Femur (tissue), 1 donor: ENCODE measurements at regions not wholly inside any gene's neighbourhood (a gene's known extent, or its start where the extent isn't known, plus 50 kb on each side); places are given as distances from the start of the nearest gene placed in this dataset.
"Not testable (repeated sequence)": the region's sequence is repeated elsewhere in the genome, so short reads cannot be mapped to it uniquely, and the experiment has no call there.

ENCODE experiments used
- DNase-seq: peaks from one replicate; pipeline ENCODE4 v3.0.0-alpha.2; 2017

DNA sequence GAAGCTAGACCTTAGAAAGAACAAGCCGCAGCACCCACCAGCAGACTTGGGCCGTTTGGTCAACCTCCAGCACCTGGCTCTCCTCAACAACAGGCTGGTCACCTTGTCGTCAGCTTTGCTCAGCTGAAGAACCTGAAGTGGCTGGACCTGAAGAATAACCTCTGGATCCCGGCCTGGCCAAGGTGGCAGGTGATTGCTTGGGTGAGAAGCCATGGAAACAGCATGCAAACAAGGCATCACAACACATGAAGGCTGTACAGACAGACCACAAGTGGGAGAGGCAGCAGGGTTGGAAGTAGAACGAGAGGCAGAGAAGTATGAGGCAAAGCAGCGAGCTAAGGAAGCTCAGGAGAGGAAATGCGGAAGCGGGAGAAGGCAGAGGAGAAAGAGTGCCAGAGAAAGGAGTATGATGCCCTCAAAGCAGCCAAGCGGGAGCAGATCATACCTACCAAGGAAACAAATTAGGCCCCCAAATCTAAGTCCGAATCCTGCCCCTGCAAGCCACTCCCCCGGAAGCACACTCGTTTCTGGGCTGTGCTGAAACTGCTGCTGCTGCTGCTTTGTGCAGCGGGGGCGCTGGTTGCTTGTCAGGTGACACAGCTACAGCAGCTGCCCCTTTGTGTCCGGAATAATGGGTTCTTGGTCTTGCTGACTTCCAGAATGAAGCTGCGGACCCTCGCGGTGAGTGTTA is 121.6 kb upstream of the LGSN start:
- DNase-seq = no peak

DNA sequence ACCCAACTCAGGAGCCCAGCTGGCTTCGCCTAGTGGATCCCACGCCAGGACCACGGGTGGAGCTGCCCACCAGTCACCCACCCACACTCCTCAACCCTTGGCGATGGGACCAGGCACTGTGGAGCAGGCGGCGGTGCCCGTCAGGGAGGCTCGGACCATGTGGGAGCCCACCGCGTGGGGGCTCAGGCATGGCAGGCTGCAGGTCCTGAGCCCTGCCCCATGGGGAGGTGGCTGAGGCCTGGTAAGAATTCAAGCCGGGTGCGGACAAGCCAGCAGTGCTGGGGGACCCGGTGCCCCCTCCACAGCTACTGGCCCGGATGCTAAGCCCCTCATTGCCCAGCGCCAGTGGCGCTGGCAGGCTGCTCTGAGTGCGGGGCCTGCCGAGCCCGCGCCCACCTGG is 123.1 kb upstream of the LGSN start:
- DNase-seq = no peak

DNA sequence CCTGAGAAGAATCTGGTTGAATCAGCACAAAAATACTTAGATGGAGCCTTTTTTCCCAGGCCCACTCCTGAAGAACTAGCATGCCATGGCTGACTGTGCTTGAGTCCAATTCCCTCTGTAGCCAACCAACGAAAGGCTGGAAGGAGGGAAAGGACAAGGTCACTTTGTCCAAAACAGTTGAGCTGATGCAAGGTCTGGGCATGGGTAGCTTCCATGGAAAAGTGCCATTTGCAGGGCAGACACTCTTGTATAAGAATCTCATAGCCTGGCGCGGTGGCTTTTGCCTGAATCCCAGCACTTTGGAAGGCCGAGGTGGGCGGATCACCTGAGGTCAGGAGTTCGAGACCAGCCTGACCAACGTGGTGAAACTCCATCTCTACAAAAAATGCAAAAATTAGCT is 125.0 kb upstream of the LGSN start:
- no peak for DNase-seq

DNA sequence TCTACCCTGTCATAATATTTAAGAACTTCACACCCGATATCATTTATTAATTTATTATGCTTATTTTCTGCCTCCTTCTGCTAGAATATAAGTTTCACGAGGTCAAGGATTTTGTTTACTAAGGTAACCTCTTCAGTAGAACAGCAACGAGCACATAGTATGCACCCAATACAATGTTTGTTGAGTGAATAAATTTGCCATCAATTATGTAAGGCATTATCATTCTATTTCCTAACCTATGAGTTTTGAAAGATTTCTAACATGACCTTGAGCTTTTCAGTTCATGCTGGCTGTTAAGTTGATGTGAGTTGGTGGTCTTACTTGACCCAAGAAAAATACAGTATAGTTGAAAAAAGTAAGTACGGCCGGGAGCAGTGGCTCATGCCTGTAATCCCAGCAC is 125.9 kb upstream of the LOC128125822 start:
- no peak for DNase-seq

DNA sequence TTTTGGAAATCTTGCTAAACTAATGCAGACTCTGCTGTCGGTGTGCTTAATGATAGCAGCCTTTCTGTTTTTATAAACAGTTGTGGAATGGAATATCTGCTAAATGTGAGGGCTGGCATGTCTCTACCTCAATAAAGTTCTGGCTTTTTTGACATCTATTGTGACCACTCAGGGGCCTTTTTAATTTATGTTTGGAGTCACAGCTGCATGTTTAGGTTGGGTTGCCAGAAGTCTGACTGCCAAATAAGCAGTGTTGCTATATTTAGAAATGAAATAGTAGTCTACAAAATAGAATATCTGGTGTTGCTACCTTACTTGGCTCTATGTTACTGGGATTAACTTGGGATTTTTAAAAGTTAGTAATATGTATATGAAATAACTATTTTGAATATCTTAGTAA is 125.1 kb upstream of the LOC128125822 start:
- no peak for DNase-seq

DNA sequence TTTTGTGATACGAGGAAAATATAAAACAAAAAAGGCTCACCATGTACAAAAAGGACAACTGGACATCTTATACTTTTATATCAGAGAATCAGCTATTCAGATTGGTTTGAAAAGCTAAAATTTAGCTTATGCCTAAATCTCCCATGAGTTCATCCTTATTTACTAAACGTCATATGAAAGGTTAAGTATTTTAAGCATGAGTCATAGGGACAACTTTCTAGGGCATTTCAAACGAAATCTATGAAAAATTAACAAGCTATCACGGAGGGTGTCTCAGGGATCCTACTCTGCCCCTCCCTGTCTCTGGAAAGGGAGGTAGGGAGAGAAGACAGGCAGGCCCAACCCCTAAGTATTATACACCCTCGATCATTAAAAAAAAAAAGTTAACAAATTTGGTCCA is 124.1 kb upstream of the LOC128125822 start:
- no peak for DNase-seq

DNA sequence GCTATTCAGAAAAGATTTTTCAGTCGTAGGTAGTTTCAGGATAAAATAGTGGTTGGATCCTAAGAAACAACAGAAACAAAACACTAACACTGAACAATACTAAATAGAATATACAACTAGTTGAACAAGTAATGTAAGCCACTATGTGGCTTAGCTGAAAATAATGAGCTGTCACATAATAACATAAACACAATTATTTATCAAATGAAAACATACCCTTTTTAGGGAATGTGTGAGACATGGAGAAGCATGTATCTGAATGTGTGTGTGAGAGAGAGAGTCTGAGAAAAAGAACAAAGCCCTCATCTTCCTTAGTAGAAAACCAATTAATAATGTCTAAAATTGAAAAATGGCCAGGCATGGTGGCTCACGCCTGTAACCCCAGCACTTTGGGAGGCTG is 122.6 kb upstream of the LOC128125822 start:
- DNase-seq = no peak

DNA sequence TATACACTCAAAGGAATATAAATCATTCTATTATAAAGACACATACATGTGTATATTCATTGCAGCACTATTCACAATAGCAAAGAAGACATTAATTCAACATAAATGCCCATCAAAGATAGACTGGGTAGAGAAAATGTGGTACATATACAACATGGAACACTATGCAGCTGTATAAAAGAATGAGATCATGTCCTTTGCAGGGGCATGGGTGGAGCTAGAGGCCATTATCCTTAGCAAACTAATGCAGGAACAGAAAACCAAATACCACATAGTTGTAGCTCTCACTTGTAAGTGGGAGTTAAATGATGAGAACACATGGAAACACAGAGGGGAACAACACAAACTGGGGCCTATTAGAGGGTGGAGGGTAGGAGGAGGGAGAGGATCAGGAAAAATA is 121.0 kb upstream of the LOC128125822 start:
- DNase-seq = no peak

DNA sequence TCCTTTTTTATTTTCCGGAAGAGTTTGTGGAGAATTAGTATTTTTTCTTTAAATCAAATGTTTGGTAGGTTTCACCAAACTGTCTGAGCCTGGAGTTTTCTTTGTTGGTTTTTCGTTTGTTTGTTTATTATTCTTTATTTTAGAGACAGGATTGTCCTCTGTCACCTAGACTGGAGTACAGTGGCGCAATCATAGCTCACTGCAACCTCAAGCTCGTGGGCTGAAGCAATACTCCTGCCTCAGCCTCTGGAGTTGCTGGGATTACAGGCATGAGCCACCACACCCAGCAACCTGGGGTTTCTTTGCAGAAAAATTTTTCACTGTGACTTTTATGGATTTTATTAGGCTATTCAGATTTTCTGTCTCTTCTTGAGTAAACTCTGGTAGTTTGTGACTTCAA is 120.2 kb upstream of the LOC128125822 start:
- DNase-seq = no peak

DNA sequence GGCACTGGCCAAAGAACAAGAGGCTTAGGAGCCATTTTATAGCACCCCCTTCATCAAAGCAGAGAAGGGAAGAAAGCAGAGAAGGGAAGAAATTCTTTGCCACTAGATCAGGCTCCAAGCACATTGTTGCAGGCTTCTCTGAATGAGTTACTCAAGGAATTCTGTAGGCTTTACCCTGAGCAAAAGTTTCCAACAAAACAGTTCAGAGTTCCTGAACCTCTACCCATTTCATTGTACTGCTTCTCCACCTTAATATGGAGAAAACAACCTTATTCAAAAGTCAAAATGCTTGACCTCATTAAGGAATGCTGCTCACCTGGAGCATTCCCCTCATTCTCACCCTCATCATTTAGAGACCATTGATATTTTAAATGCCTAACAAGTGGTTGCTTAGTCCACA is 115.5 kb upstream of the LOC128125822 start:
- DNase-seq = no peak

DNA sequence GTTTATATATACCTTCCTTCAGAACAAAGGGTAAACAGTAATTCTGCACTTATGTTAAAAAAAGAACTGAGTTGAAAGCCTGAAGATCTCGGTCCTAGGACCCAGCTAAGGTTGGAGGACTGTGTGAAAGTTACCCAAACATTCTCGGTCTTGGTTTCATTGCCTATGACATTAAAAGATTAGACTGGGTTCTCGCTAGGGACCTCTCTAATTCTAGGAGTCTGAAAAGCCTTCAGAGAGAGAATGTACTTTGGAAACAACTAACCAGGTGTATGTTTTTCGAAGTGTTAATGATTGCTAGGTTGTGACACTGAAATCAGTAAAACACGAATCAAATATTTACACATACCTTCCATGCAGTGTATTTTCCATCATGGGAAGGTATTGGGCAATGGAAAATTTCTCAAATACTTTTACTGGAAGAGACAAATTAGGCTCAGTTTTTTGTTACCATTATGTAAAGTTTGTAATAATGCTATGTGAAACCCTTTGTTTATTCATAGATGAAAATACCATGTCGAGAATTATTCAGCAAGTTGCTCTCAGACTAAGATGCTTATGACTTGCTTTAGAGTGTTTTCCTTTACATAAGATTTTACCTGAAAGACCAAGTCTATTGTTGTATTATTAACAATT is 113.7 kb upstream of the LOC128125822 start:
- no peak for DNase-seq

DNA sequence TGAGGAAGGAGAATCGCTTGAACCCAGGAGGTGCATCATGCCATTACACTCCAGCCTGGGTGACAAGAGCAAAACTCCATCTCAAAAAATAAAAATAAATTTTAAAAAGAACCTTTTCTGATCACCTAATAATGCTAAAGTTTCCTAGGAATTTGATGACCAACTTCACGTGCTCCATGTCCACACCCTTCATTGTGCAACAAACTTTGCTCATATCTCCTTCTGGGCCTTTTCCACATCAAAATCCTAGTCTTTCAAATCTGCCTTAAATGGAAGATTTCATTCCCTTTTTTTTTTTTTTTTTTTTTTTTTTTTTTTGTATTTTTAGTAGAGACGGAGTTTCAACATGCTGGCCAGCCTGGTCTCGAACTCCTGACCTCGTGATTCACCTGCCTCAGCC is 112.5 kb upstream of the LOC128125822 start:
- no peak for DNase-seq

DNA sequence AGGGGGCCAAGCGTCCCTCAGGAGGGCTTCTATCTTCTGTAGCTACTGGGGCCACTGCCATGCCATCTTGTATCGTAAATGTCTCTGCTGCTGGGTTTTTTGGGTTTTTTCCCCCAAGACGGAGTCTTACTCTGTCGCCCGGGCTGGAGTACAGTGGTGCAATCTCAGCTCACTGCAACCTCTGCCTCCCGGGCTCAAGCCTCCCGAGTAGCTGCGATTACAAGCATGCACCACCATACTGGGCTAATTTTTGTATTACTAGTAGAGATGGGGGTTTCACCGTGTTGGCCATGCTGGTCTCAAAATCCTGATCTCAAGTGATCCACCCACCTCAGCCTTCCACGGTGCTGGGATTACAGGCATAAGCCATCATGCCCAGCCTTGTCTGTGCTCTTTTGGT is 111.3 kb upstream of the LOC128125822 start:
- no peak for DNase-seq

DNA sequence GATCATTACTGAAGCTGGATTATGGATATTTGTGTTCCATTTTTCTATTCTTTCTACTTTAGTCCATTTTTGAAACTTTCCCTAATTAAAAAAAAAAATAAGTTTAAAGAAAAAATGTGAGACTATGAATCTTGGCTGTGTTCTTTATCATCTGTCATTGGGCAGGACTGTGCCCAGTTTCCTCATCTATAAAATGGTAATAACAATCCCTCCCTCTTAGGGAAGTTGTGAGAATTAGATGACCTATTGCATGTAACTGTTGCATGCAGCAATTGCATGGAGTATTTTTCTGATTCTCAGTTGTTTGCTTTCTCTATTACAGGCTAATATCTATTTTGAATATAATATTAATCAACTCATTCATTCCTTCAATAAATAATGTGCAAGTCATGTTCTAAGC is 108.2 kb upstream of the LOC128125822 start:
- DNase-seq = no peak

DNA sequence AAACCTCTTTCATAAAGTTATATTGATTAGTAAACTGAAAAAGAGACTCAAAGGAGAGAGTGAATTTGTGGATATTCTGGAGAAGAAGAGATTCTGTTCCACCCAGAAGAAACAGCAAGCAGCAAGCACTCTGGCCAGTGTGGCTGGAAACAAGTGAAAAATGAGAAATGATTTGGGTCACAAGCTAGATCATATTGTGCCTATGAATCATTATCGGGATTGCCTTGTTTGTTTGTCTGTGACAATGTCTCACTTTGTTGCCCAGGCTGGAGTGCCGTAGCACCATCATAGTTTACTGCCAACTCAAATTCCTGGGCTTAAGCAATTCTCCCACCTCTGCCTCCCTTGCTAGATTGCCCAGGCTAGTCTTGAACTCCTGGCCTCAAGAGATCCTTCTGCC is 106.5 kb upstream of the LOC128125822 start:
- no peak for DNase-seq

DNA sequence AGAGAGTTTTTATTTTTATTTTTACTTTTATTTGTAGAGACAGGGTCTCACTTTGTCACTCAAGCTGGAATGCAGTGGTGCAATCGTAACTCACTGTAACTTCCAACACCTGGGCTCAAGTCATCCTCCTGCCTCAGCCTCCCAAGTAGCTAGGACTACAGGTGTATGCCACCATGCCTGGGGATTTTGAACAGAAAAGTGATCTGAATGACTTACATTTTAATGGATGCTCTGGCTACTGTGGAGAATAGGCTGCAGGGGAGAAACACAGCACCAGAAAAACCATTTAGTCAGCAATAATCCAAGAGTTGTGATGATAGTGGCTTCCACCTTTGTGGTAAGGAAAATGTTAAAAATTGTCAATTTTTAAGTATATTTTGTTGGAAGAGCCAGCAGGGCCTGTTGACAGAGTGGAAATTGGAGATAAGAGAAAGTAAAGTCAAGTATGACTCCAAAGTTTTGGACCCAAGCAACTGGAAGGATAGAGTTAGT is 106.0 kb upstream of the LOC128125822 start:
- DNase-seq = no peak

DNA sequence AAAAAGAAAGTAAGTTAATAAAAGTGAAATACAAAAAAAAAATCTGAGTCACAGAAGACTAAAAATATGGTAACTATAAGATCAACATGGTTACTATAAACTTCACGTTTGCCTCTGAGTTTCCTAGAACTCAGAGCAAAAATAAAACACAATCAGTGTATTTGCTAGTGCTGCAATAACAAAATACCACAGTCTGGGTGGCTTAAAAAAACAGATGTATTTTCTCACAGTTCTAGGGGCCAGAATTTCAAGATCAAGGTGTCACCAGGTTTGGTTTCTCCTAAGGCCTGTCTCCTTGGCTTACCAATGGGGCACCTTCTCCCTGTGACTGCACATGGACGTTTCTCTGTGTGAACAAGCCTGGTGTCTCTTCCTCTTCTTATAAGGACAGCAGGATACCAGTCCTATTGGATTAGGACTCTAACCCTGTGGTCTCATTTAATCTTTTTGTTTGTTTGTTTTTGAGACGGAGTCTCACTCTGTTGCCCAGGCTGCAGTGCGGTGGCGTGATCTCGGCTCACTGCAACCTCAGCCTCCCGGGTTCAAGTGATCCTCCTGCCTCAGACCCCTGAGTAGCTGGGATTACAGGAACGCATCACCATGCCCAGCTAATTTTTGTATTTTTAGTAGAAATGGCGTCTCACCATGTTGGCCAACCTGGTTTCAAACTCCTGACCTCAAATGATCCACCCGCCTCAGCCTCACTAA is 104.9 kb upstream of the LOC128125822 start:
- DNase-seq = no peak

DNA sequence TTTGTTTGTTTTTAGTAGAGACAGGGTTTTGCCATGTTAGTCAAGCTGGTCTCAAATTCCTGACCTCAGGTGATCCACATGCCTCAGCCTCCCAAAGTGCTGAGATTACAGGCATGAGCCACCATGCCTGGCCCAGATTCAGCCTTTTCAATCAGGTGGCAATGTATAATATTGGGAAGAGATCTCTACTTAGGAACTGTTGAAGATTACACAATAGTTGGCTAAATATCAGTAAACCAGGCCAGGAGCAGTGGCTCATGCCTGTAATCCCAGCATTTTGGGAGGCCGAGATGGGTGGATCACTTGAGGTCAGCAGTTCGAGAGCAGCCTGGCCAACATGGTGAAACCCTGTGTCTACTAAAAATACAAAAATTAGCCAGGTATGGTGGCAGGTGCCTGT is 101.1 kb upstream of the LOC128125822 start:
- not testable (repeated sequence) for DNase-seq

DNA sequence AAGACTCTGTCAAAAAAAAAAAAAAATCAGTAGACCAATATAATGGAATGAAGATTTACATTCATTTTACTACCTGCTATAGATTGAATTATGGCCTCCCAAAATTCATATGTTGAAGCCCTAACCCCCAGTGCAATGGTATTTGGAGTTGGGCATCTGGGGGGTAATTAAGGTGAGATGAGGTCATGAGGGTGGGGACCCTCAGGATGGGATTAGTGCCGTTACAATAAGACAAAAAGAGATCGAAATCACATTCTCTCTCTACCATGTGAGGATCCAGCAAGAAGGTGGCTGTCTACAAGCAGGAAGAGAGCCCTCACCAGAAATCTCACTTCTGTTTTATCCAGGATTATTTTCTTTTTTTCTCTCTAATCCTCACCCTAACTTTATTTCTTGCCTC is 100.6 kb upstream of the LOC128125822 start:
- DNase-seq = no peak

DNA sequence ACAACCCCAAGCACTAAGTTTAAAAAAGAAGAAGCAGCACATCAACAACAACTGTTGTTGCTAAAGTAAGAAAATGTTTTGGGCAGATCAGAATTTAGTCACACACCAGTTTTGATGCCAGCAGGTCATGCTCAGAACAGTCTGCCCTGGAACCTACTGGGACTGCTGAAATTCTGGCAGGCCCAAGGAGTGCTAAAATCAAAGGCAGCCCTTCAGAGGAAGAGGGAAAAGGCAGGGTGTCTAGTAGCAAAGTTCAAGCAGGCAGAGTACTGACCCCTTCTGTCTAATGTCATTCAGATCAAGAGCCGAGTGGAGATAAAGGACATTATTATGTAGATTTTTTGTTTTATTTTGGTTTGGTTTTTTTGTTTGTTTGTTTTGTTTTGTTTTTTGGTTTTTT is 96.6 kb upstream of the LOC128125822 start:
- DNase-seq = no peak

DNA sequence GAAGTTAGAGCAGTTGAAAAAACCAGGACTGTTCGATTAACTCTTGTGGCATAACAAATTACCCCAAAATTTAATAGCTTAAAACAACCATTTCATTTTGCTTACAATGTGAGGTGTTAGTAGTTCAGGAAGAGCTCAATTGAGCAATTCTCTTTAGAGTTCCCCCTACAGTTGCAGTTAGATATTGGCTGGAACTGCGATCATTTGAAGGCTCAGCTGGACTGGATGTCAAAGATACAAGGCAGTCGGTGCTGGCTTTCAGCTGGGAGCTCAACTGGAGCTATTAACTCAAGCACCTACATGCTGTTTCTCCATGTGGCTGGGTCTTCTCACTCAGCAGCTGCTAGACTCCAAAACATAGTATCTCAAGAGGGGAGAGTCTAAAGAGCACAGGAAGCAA is 96.0 kb upstream of the LOC128125822 start:
- DNase-seq = no peak

DNA sequence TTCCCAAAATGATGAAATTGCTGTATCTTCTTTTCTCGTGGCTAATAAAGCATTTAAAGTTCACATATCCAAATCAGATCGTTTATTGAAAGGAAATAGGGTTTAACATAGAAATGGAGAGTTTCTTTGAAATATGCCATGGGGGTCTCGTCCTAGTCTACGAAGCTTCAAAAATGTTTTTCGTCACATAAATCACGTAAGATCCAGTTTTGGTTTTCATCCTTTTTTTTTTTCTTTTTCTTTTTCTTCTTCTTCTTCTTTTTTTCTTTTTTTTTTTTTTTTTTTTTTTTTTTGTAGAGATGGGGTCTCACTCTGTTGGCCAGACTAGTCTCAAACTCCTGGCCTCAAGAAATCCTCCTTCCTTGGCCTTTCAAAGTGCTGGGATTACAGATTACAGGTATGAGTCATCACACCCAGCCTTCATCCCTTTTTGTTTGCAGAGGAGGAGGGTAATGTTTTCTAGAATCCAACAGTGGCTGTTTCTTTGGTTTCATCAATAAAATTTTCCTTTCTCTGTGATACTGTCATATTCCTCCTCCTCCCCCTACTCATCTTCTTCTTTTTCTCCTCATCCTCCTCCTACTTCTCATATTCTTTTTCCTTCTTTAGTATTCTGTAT is 94.7 kb upstream of the LOC128125822 start:
- no peak for DNase-seq

DNA sequence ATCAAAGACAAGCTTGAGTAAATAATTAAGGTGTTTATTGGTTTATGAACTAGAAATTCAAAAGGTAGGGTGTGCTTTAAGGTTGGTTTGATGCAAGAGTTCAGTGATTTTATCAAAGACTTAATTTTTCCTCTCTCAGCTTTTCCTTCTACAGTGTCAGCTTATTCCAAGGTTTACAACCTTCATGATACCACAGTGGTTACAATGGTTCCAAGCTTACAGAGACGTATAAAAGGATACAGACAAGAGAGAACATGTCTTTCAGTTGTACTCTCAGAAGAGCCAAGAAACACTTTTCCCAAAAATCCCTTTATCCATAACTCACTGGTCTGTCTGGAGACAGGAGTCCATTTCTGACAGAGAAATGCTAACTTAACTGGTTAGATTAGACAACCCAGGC is 93.5 kb upstream of the LOC128125822 start:
- no peak for DNase-seq

DNA sequence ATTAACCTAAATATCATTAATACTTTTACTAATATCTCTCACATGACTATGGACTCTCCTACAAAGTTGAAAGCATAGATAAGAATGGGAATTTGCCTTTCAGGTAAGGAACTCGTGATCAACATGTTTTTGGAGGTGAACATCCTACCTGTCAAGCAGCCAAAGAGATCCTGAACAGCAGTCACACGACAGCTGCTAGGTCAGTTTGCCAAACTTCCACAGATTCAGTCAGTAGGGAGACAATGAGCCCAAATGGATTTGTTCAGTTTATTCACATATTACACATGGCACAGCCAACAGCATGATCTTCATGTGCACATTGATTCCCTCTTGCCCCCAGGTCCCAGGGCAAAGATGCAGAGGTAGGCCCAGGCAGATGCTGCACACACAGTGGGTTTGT is 86.1 kb upstream of the LOC128125822 start:
- no peak for DNase-seq
